ENCODE measurements at regions not wholly inside any gene's neighbourhood (a gene's known extent, or its start where the extent isn't known, plus 50 kb on each side); places are given as distances from the start of the nearest gene placed in this dataset.

GRCh38 chr15:96595951-96596350 is 265.5 kb downstream of the NR2F2 start:
- no peak for TF ChIP-seq CTCF (conservative IDR thresholded peaks at IDR 0.05)
- H3K27ac ChIP-seq: no peak overlapping the region

GRCh38 chr15:96598514-96598913 is 268.0 kb downstream of the NR2F2 start:
- no peak overlapping the region for H3K27ac ChIP-seq
- TF ChIP-seq CTCF (conservative IDR thresholded peaks at IDR 0.05): no peak

- H3K27ac ChIP-seq: no peak overlapping the region
- TF ChIP-seq CTCF (conservative IDR thresholded peaks at IDR 0.05): no peak
Measured at GRCh38 chr15:96599268-96599667, 268.8 kb downstream of the NR2F2 start.

- TF ChIP-seq CTCF (conservative IDR thresholded peaks at IDR 0.05): no peak
- H3K27ac ChIP-seq: no peak overlapping the region
Measured at GRCh38 chr15:96600350-96600749, 269.9 kb downstream of the NR2F2 start.

- no peak for TF ChIP-seq CTCF (conservative IDR thresholded peaks at IDR 0.05)
- no peak overlapping the region for H3K27ac ChIP-seq
Measured at GRCh38 chr15:96606617-96607016, 276.1 kb downstream of the NR2F2 start.

- no peak for TF ChIP-seq CTCF (conservative IDR thresholded peaks at IDR 0.05)
- no peak overlapping the region for H3K27ac ChIP-seq
Measured at GRCh38 chr15:96610757-96611156, 280.3 kb downstream of the NR2F2 start.

- H3K27ac ChIP-seq: no peak overlapping the region
- TF ChIP-seq CTCF (conservative IDR thresholded peaks at IDR 0.05): no peak
Measured at GRCh38 chr15:96612917-96613316, 282.4 kb downstream of the NR2F2 start.

- H3K27ac ChIP-seq: no peak overlapping the region
- no peak for TF ChIP-seq CTCF (conservative IDR thresholded peaks at IDR 0.05)
Measured at GRCh38 chr15:96619174-96619573, 288.7 kb downstream of the NR2F2 start.
